Neuronal stem cell (in vitro differentiated cells): ENCODE measurements at regions not wholly inside any gene's neighbourhood (a gene's known extent, or its start where the extent isn't known, plus 50 kb on each side); places are given as distances from the start of the nearest gene placed in this dataset.

Source experiments
- DNase-seq: peaks from one replicate; pipeline ENCODE4 v3.0.0-alpha.2; 2013; ENCODE audit warnings: low spot score
- H2AFZ ChIP-seq: one replicate; pipeline ENCODE4 v1.6.1; 2013; ENCODE audit warnings: mild to moderate bottlenecking, low read length, inconsistent platforms
- H2AK5ac ChIP-seq: 2 replicates; pipeline ENCODE4 v1.6.1; 2013; ENCODE audit warnings: low read depth, mild to moderate bottlenecking, inconsistent platforms, low read length, moderate library complexity, mixed read lengths
- H2BK120ac ChIP-seq: 2 replicates; pipeline ENCODE4 v1.6.1; 2013; ENCODE audit warnings: low read depth, mild to moderate bottlenecking, inconsistent platforms, low read length, moderate library complexity, mixed read lengths
- H2BK12ac ChIP-seq: one replicate; pipeline ENCODE4 v1.6.1; 2013; ENCODE audit warnings: low read length, inconsistent platforms
- H2BK15ac ChIP-seq: 2 replicates; pipeline ENCODE4 v1.6.1; 2013; ENCODE audit warnings: mild to moderate bottlenecking, low read length, inconsistent platforms, mixed read lengths
- H2BK5ac ChIP-seq: one replicate; pipeline ENCODE4 v1.6.1; 2013; ENCODE audit warnings: inconsistent platforms, mild to moderate bottlenecking, low read length, moderate library complexity
- H3K14ac ChIP-seq: one replicate; pipeline ENCODE4 v1.6.1; 2013; ENCODE audit warnings: low read length, inconsistent platforms
- H3K18ac ChIP-seq: 2 replicates; pipeline ENCODE4 v1.6.1; 2013; ENCODE audit warnings: low read length, inconsistent platforms
- H3K23ac ChIP-seq: 2 replicates; pipeline ENCODE4 v1.6.1; 2013; ENCODE audit warnings: low read depth, mild to moderate bottlenecking, mixed read lengths, low read length, inconsistent platforms; ENCODE audit not compliant: poor library complexity
- H3K27ac ChIP-seq: replicated peaks from 3 replicates; pipeline ENCODE4 v1.5.1; 2013; ENCODE audit warnings: low read length, inconsistent platforms
- H3K27me3 ChIP-seq, 3 experiments: 2 replicates each; pipeline ENCODE4 v1.6.1; 2013; ENCODE audit warnings: low read length in 3 of 3, mild to moderate bottlenecking in 2 of 3, inconsistent platforms in 1 of 3, low read depth in 1 of 3, mixed read lengths in 1 of 3, moderate library complexity in 1 of 3; ENCODE audit not compliant: control insufficient read depth in 3 of 3, insufficient read depth in 3 of 3
- H3K36me3 ChIP-seq, 2 donors: replicated peaks in 1 of 2; 2 replicates each; pipeline ENCODE4 v1.6.1; 2013; ENCODE audit warnings: low read length in 2 of 2; ENCODE audit not compliant: control insufficient read depth in 2 of 2, insufficient read depth in 2 of 2
- H3K4ac ChIP-seq: 2 replicates; pipeline ENCODE4 v1.6.1; 2013; ENCODE audit warnings: inconsistent platforms, mild to moderate bottlenecking, low read length, moderate library complexity
- H3K4me1 ChIP-seq, 2 donors: 1 replicate in 1 of 2; 2 replicates in 1 of 2; pipeline ENCODE4 v1.6.1; 2013; ENCODE audit warnings: low read length in 2 of 2, low read depth in 1 of 2; ENCODE audit not compliant: control insufficient read depth in 2 of 2, insufficient read depth in 1 of 2
- H3K4me2 ChIP-seq: one replicate; pipeline ENCODE4 v1.6.1; 2013; ENCODE audit warnings: mild to moderate bottlenecking, low read length, inconsistent platforms; ENCODE audit not compliant: insufficient read depth, poor library complexity, severe bottlenecking
- H3K4me3 ChIP-seq, 2 donors: 2 replicates each; pipeline ENCODE4 v1.5.1; 2013; ENCODE audit warnings: low read length in 2 of 2, mild to moderate bottlenecking in 2 of 2, inconsistent platforms in 1 of 2, moderate library complexity in 1 of 2
- H3K79me1 ChIP-seq: one replicate; pipeline ENCODE4 v1.6.1; 2013; ENCODE audit warnings: low read depth, mild to moderate bottlenecking, inconsistent platforms, low read length, moderate library complexity
- H3K9ac ChIP-seq: one replicate; pipeline ENCODE4 v1.6.1; 2013; ENCODE audit warnings: mild to moderate bottlenecking, low read depth, low read length, inconsistent platforms; ENCODE audit not compliant: poor library complexity
- H3K9me3 ChIP-seq, 2 donors: replicated peaks in 1 of 2; 2 replicates each; pipeline versions ENCODE3 to v1.6.1; 2013; ENCODE audit warnings: low read length in 2 of 2, mild to moderate bottlenecking in 2 of 2, inconsistent platforms in 1 of 2, low read depth in 1 of 2, mixed read lengths in 1 of 2, moderate library complexity in 1 of 2; ENCODE audit not compliant: control insufficient read depth in 2 of 2, insufficient read depth in 1 of 2
- H4K8ac ChIP-seq: one replicate; pipeline ENCODE4 v1.6.1; 2013; ENCODE audit warnings: low read depth, mild to moderate bottlenecking, inconsistent platforms, low read length, moderate library complexity
- H4K91ac ChIP-seq: one replicate; pipeline ENCODE4 v1.6.1; 2013; ENCODE audit warnings: low read length, low read depth, mild to moderate bottlenecking, inconsistent platforms; ENCODE audit not compliant: poor library complexity
- WGBS, 2 donors: extraction: QIAGEN DNeasy Blood & Tissue Kit; methylation state at CpG; one replicate each; pipeline ENCODE4 v1.1.7; 2013; ENCODE audit warnings: missing lambda C conversion rate in 2 of 2, mixed read lengths in 1 of 2; ENCODE audit not compliant: insufficient read length in 2 of 2, insufficient replicate concordance in 1 of 2; ENCODE audit errors: extremely low coverage in 2 of 2; 5-methylcytosine and 5-hydroxymethylcytosine counted together

DNA sequence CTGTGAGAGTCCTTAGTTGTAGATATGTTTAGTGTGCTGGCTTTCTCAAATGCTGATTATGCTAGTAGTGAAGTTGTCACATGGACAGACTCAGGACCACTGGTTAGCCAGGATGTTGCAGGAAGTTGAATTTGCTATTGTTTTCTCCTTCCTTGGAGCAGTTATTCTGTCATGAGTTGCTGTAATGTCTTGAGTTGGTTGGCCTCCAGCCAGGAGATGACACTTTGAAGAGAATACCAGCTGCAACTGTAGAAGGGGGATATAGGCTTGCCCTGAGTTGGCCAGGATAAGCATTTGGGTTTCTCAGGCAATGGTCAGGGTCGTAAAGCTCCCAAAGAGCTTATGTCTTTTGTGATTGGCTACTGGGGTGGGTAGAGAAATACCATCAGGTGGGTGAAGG is 206.7 kb downstream of the ZNF621 start:
- H3K4me3 ChIP-seq, result no peak overlapping the region
- no peak overlapping the region for H4K8ac ChIP-seq
- no peaks in the 10 kb centered on the region for H3K79me1 ChIP-seq
- no peak overlapping the region for H2BK12ac ChIP-seq
- no peak overlapping the region for H2AK5ac ChIP-seq
- no peak overlapping the region for H3K14ac ChIP-seq
- no peak overlapping the region for H2BK15ac ChIP-seq
- no peak overlapping the region for H2AFZ ChIP-seq
- no peak overlapping the region for H3K23ac ChIP-seq
- no peaks in the 10 kb centered on the region for H3K4me1 ChIP-seq
- DNase-seq, result no peak
- H3K27ac ChIP-seq, result no peak overlapping the region
- H2BK120ac ChIP-seq, result no peak overlapping the region
- no peak overlapping the region for H3K18ac ChIP-seq
- no peaks in the 10 kb centered on the region for H3K9me3 ChIP-seq
- no peak overlapping the region for H3K4me2 ChIP-seq
- no peaks in the 10 kb centered on the region for H3K36me3 ChIP-seq
- no peak overlapping the region for H2BK5ac ChIP-seq
- no peak overlapping the region for H4K91ac ChIP-seq
- no peak overlapping the region for H3K4ac ChIP-seq
- no CpG with 5 or more reads among the region's 1 CpG for WGBS, 2 donors
- no peaks in the 10 kb centered on the region for H3K27me3 ChIP-seq
- no peak overlapping the region for H3K9ac ChIP-seq

DNA sequence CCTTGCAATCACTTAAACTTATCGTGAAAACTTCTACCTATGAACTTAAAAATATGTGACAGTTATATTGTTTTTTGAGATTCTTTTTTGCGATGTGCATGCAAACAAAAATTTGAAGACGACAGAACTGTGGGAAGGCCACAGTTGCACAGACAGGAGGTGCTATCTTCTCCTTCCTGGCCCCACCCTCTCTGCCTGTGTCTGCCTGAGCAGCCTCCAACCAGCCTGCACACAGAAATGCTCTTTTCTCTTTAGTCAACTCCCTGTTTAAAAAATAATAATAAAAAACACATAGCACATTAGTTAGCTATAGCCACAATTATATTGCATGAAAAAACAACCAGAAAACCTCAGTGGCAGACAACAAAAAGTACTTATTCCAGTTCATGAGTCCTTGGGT is 212.2 kb downstream of the ZNF621 start:
- no peak overlapping the region for H3K4me2 ChIP-seq
- no peak overlapping the region for H2AK5ac ChIP-seq
- H2BK120ac ChIP-seq, result no peak overlapping the region
- H2BK5ac ChIP-seq, result no peak overlapping the region
- peaks cover 4 to 7% of the 10 kb centered on the region in 2 donors for H3K4me1 ChIP-seq
- no peaks in the 10 kb centered on the region for H3K79me1 ChIP-seq
- H3K14ac ChIP-seq, result no peak overlapping the region
- no CpG with 5 or more reads among the region's 3 CpGs for WGBS, 2 donors
- no peak overlapping the region for H3K27ac ChIP-seq
- H2AFZ ChIP-seq, result no peak overlapping the region
- no peak overlapping the region for H3K23ac ChIP-seq
- no peak overlapping the region for H3K18ac ChIP-seq
- no peak overlapping the region for H3K9ac ChIP-seq
- no peak overlapping the region for H4K91ac ChIP-seq
- H3K36me3 ChIP-seq, result no peaks in the 10 kb centered on the region
- no peak overlapping the region for H3K4ac ChIP-seq
- no peak overlapping the region for H4K8ac ChIP-seq
- H2BK12ac ChIP-seq, result no peak overlapping the region
- H2BK15ac ChIP-seq, result no peak overlapping the region
- DNase-seq, result no peak
- peaks cover 0 to 3% of the 10 kb centered on the region in 2 donors for H3K9me3 ChIP-seq
- no peaks in the 10 kb centered on the region for H3K27me3 ChIP-seq
- H3K4me3 ChIP-seq, result no peak overlapping the region

- H2BK12ac ChIP-seq, result no peak overlapping the region
- H3K9me3 ChIP-seq, result peaks cover 0 to 3% of the 10 kb centered on the region in 2 donors
- no peak overlapping the region for H2BK15ac ChIP-seq
- no peak overlapping the region for H3K27ac ChIP-seq
- no peak overlapping the region for H2BK120ac ChIP-seq
- no peak overlapping the region for H2AK5ac ChIP-seq
- H3K23ac ChIP-seq, result no peak overlapping the region
- H3K4me2 ChIP-seq, result no peak overlapping the region
- H3K14ac ChIP-seq, result no peak overlapping the region
- no CpG with 5 or more reads among the region's 3 CpGs for WGBS, 2 donors
- no peaks in the 10 kb centered on the region for H3K36me3 ChIP-seq
- no peak overlapping the region for H4K8ac ChIP-seq
- H3K4me1 ChIP-seq, result peaks cover 5 to 9% of the 10 kb centered on the region in 2 donors
- no peak overlapping the region for H4K91ac ChIP-seq
- no peak overlapping the region for H3K18ac ChIP-seq
- H3K4me3 ChIP-seq, result no peak overlapping the region
- no peak overlapping the region for H2AFZ ChIP-seq
- no peaks in the 10 kb centered on the region for H3K79me1 ChIP-seq
- no peak overlapping the region for H3K9ac ChIP-seq
- H3K4ac ChIP-seq, result no peak overlapping the region
- DNase-seq, result no peak
- H3K27me3 ChIP-seq, result no peaks in the 10 kb centered on the region
- H2BK5ac ChIP-seq, result no peak overlapping the region
Measured at GRCh38 chr3:40737343-40737742, 212.6 kb downstream of the ZNF621 start.

GRCh38 chr3:40739971-40740370 is 215.2 kb downstream of the ZNF621 start:
- H2BK5ac ChIP-seq, result no peak overlapping the region
- WGBS, 2 donors, result no CpG with 5 or more reads among the region's 1 CpG
- no peak overlapping the region for H3K18ac ChIP-seq
- H2BK12ac ChIP-seq, result no peak overlapping the region
- no peak overlapping the region for H2BK15ac ChIP-seq
- H2BK120ac ChIP-seq, result no peak overlapping the region
- H3K9ac ChIP-seq, result no peak overlapping the region
- no peak overlapping the region for H3K14ac ChIP-seq
- H3K4me2 ChIP-seq, result no peak overlapping the region
- H3K9me3 ChIP-seq, result peaks cover 0 to 3% of the 10 kb centered on the region in 2 donors
- no peak overlapping the region for H3K4ac ChIP-seq
- H4K91ac ChIP-seq, result no peak overlapping the region
- peaks cover 5 to 9% of the 10 kb centered on the region in 2 donors for H3K4me1 ChIP-seq
- no peaks in the 10 kb centered on the region for H3K79me1 ChIP-seq
- no peak overlapping the region for H3K4me3 ChIP-seq
- H2AK5ac ChIP-seq, result no peak overlapping the region
- H3K27me3 ChIP-seq, result no peaks in the 10 kb centered on the region
- no peak overlapping the region for H3K27ac ChIP-seq
- no peak overlapping the region for H4K8ac ChIP-seq
- DNase-seq, result no peak
- H2AFZ ChIP-seq, result no peak overlapping the region
- no peak overlapping the region for H3K23ac ChIP-seq
- H3K36me3 ChIP-seq, result no peaks in the 10 kb centered on the region
